OCI-LY3 (cell line): ENCODE measurements at regions not wholly inside any gene's neighbourhood (a gene's known extent, or its start where the extent isn't known, plus 50 kb on each side); places are given as distances from the start of the nearest gene placed in this dataset.

Source experiments
- H2AFZ ChIP-seq: fragments of 200-600, 300-600 bp; shearing (Covaris generic); 2 replicates; pipeline ENCODE4 v1.6.0; 2014; ENCODE audit warnings: antibody characterized with exemption, low read depth, low read length
- H3K27ac ChIP-seq: fragments of 200-600, 300-600 bp; sonication (generic); 2 replicates; pipeline ENCODE4 v1.5.1; 2014; ENCODE audit warnings: mild to moderate bottlenecking, low read length, moderate library complexity, mixed read lengths
- H3K27me3 ChIP-seq: fragments of 200-600, 300-600 bp; sonication (generic); 2 replicates; pipeline ENCODE4 v1.6.1; 2014; ENCODE audit warnings: low read depth, low read length, mixed read lengths
- H3K36me3 ChIP-seq: fragments of 200-600, 300-600 bp; sonication (generic); replicated peaks from 2 replicates; pipeline ENCODE3; 2014; ENCODE audit warnings: low read depth, low read length, mixed read lengths
- H3K4me1 ChIP-seq: fragments of 300-600, 200-600 bp; sonication (generic); 2 replicates; pipeline ENCODE4 v1.6.1; 2014; ENCODE audit warnings: low read length, mixed read lengths
- H3K4me2 ChIP-seq: fragments of 200-600, 300-600 bp; sonication (generic); 2 replicates; pipeline ENCODE4 v1.6.1; 2014; ENCODE audit warnings: low read length, mixed read lengths
- H3K4me3 ChIP-seq: fragments of 300-600, 200-600 bp; sonication (generic); 2 replicates; pipeline ENCODE4 v1.5.1; 2014; ENCODE audit warnings: antibody characterized with exemption, mild to moderate bottlenecking, low read length, moderate library complexity
- H3K79me2 ChIP-seq: fragments of 300-600, 200-600 bp; shearing (Covaris generic); 2 replicates; pipeline ENCODE4 v1.6.1; 2014; ENCODE audit warnings: mild to moderate bottlenecking, low read length, mixed read lengths
- H3K9ac ChIP-seq: fragments of 300-600, 200-600 bp; shearing (Covaris generic); 2 replicates; pipeline ENCODE4 v1.6.0; 2014; ENCODE audit warnings: mild to moderate bottlenecking, low read length, moderate library complexity
- H3K9me3 ChIP-seq: fragments of 200-600, 300-600 bp; shearing (Covaris generic); 2 replicates; pipeline ENCODE4 v1.6.1; 2014; ENCODE audit warnings: low read length, mixed read lengths; ENCODE audit not compliant: insufficient read depth
- H4K20me1 ChIP-seq: fragments of 200-600, 300-600 bp; sonication (generic); 2 replicates; pipeline ENCODE4 v1.6.1; 2016; ENCODE audit warnings: low read length, mixed read lengths; ENCODE audit not compliant: insufficient read depth
- EZH2phosphoT487 ChIP-seq: fragments of 200-600 bp; shearing (Covaris generic); IDR thresholded peaks from 2 replicates; pipeline ENCODE4 v1.6.1; 2018; ENCODE audit warnings: antibody characterized with exemption, mixed run types, low read depth
- TF ChIP-seq, protein P1 (sequence below): fragments of 200-600, 300-600 bp; sonication (generic); IDR thresholded peaks from 2 replicates; pipeline ENCODE4 v1.5.1; 2014; ENCODE audit warnings: antibody characterized with exemption, low read length, low read depth

DNA sequence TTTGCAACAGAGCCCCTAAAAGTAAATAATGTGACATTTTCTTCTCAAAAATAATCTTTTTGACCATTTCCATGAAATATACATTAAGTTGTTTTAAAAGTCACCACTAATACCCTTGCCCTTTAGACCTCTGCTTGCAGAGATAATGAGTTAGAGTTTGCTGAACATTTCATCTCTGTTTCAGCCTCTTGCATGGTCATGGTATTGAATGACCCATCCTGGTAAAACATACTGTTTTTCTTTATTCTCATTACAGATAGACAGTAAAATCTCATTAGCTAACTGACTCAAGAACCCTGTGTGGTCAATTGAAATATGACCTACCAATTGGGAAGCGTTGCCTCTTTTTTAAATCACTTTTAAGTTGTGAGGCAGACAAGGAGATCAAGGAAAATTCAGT lies 916.7 kb downstream of the PDHA2 start:
- H3K79me2 ChIP-seq, result no peaks in the 10 kb centered on the region
- no peaks in the 10 kb centered on the region for H3K4me1 ChIP-seq
- TF ChIP-seq EZH2phosphoT487, result no peak
- TF ChIP-seq, protein P1, sequence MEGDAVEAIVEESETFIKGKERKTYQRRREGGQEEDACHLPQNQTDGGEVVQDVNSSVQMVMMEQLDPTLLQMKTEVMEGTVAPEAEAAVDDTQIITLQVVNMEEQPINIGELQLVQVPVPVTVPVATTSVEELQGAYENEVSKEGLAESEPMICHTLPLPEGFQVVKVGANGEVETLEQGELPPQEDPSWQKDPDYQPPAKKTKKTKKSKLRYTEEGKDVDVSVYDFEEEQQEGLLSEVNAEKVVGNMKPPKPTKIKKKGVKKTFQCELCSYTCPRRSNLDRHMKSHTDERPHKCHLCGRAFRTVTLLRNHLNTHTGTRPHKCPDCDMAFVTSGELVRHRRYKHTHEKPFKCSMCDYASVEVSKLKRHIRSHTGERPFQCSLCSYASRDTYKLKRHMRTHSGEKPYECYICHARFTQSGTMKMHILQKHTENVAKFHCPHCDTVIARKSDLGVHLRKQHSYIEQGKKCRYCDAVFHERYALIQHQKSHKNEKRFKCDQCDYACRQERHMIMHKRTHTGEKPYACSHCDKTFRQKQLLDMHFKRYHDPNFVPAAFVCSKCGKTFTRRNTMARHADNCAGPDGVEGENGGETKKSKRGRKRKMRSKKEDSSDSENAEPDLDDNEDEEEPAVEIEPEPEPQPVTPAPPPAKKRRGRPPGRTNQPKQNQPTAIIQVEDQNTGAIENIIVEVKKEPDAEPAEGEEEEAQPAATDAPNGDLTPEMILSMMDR, result no peak
- H3K9me3 ChIP-seq, result no peaks in the 10 kb centered on the region
- no peak overlapping the region for H2AFZ ChIP-seq
- no peak overlapping the region for H3K9ac ChIP-seq
- no peak overlapping the region for H3K27ac ChIP-seq
- H4K20me1 ChIP-seq, result no peaks in the 10 kb centered on the region
- no peak overlapping the region for H3K4me2 ChIP-seq
- no peak overlapping the region for H3K4me3 ChIP-seq
- H3K36me3 ChIP-seq, result no peaks in the 10 kb centered on the region
- H3K27me3 ChIP-seq, result no peaks in the 10 kb centered on the region

DNA sequence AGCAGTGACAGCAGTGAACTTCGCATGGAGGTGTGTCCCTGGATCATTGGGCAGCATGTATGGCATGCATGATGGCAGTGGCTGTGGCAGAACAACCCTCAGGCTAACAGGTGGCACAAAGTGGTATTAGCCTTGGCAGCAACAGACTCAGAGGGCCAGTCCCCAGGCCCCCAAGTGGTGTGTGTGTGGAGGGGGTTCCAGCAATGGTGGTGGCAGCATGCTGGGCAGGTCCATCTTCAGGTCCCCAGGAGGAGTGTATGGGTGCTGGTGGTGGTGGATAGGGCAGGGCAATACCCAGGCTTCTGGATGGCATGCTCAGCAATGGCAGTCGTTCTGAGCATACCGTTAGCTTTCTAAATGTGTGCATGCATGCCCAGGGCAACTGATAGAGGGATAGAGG lies 923.7 kb downstream of the PDHA2 start:
- Histone ChIP-seq H2AFZ (no peak overlapping the region), H3K4me3 (no peak overlapping the region), H3K4me2 (no peak overlapping the region), H3K27me3 (no peaks in the 10 kb centered on the region), H3K79me2 (no peaks in the 10 kb centered on the region), H3K4me1 (no peaks in the 10 kb centered on the region), H4K20me1 (no peaks in the 10 kb centered on the region), H3K9ac (no peak overlapping the region), H3K9me3 (no peaks in the 10 kb centered on the region), H3K36me3 (no peaks in the 10 kb centered on the region), H3K27ac (no peak overlapping the region)
- TF ChIP-seq, protein P1, result no peak
- no peak for TF ChIP-seq EZH2phosphoT487

DNA sequence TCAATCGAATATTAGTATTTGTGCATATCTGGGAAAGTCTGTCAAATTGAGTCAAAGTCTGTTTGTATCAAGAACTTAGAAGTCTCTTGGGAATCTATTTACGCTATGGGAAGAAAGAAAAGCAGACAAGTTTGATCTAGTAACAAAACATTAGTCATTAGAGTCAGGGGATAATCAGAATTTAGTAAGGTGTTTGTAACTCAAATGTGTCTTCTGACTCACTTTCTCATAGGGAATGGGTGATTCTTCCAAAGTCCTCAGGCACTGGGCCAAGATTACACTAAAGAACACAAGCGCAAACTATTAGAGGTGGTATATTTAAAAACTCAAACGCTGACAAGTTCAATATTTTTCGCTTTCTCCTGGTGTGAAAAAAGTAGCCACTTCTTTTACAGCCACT lies 926.5 kb downstream of the PDHA2 start:
- no peaks in the 10 kb centered on the region for H3K27me3 ChIP-seq
- no peak for TF ChIP-seq EZH2phosphoT487
- TF ChIP-seq, protein P1, result no peak
- H3K9ac ChIP-seq, result no peak overlapping the region
- H3K4me1 ChIP-seq, result no peaks in the 10 kb centered on the region
- no peaks in the 10 kb centered on the region for H3K36me3 ChIP-seq
- H3K9me3 ChIP-seq, result no peaks in the 10 kb centered on the region
- H3K79me2 ChIP-seq, result no peaks in the 10 kb centered on the region
- no peak overlapping the region for H3K4me2 ChIP-seq
- H3K27ac ChIP-seq, result no peak overlapping the region
- no peak overlapping the region for H3K4me3 ChIP-seq
- no peaks in the 10 kb centered on the region for H4K20me1 ChIP-seq
- no peak overlapping the region for H2AFZ ChIP-seq

DNA sequence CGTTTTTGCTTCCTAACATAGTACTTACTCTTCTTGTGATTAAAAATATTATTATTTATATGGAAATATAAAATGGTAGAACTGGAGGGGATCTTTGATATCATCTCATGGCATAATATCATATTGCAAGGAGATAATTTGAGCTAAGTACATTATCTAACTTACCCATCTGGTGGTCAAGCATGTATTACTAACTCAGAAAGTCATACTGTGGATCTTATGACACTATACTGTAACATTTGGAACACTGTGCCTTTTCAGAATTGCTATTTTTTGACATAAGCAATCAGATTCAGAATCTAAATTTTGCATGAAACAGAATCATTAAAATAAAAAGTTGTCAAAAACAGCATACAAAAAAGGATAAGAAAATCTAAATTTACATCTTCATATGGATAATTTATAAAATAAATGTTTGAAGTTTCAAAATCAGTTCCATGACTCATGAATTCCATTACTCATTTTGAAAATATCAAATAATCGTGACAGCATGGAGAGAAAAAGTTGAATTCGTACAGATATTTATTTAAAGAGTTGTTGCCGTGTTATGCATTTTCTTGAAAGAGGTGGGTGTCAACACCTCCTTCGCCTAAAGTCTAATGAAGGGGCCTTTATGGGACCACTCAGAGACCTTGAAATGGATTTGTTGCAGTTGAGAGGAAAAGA lies 928.1 kb downstream of the PDHA2 start:
- no peaks in the 10 kb centered on the region for H3K79me2 ChIP-seq
- H2AFZ ChIP-seq, result no peak overlapping the region
- H3K9me3 ChIP-seq, result no peaks in the 10 kb centered on the region
- H3K4me2 ChIP-seq, result no peak overlapping the region
- no peak for TF ChIP-seq EZH2phosphoT487
- TF ChIP-seq, protein P1, result no peak
- H3K9ac ChIP-seq, result no peak overlapping the region
- H3K27ac ChIP-seq, result no peak overlapping the region
- H4K20me1 ChIP-seq, result no peaks in the 10 kb centered on the region
- no peaks in the 10 kb centered on the region for H3K4me1 ChIP-seq
- H3K36me3 ChIP-seq, result no peaks in the 10 kb centered on the region
- no peaks in the 10 kb centered on the region for H3K27me3 ChIP-seq
- H3K4me3 ChIP-seq, result no peak overlapping the region
